K562 (cell line): ENCODE measurements at regions not wholly inside any gene's neighbourhood (a gene's known extent, or its start where the extent isn't known, plus 50 kb on each side); places are given as distances from the start of the nearest gene placed in this dataset.

Experiments used
- ATAC-seq: fragments of 200-7000 bp; cut with Tn5 transposase; 3 replicates; pipeline ENCODE4 v1.9.1; 2020; ENCODE audit warnings: moderate library complexity
- BruUV-seq: library from RNA; stranded (reverse); fragments of 400-500 nt; replicated peaks from 2 replicates; lab custom pipeline; 2021; lab: Mats Ljungman, UMichigan
- CTCF ChIA-PET: fragments of 300-600 bp; formaldehyde crosslinking; extraction: SDS; loops from one replicate; lab custom pipeline; 2021; ENCODE audit warnings: low intra/inter-chr PET ratio; lab: Yijun Ruan, JAX
- POLR2A ChIA-PET: fragments of 300-600, 350-650 bp; sonication (Branson Sonifier 250); formaldehyde crosslinking; extraction: SDS; loops from one replicate; lab custom pipeline; 2021; ENCODE audit warnings: antibody characterized with exemption, inconsistent platforms; lab: Yijun Ruan, JAX
- DNase-seq, 4 experiments: peaks; one replicate each; pipeline versions ENCODE4 v3.0.0 to v3.0.0-alpha.2; 2011 to 2018; ENCODE audit warnings: low spot score in 3 of 4, mixed read lengths in 3 of 4; ENCODE audit errors: extremely low read depth in 1 of 4
- FAIRE-seq: peaks from 2 replicates; lab custom pipeline; 2011; peaks lifted over from hg19 to GRCh38; lab: Jason Lieb, UNC
- H2AFZ ChIP-seq: 2 replicates; pipeline ENCODE4 v1.6.0; 2011; ENCODE audit warnings: low read depth, low read length, control low read depth, inconsistent platforms
- H3K27ac ChIP-seq: fragments of 200-600 bp; 3 replicates; pipeline ENCODE4 v1.8.0; 2011; ENCODE audit warnings: low read depth, mild to moderate bottlenecking, control low read depth, inconsistent platforms, low read length, moderate library complexity, mixed read lengths; ENCODE audit errors: extremely low read depth
- H3K27me3 ChIP-seq, 2 experiments: fragments of 300-600 bp in 1 of 2; 2 replicates in 1 of 2; 3 replicates in 1 of 2; pipeline versions ENCODE4 v1.6.0 to v1.8.0; 2011; ENCODE audit warnings: inconsistent platforms in 2 of 2, low read length in 2 of 2, mild to moderate bottlenecking in 1 of 2, mixed read lengths in 1 of 2, moderate library complexity in 1 of 2; ENCODE audit not compliant: control insufficient read depth in 2 of 2, insufficient read depth in 2 of 2
- H3K36me3 ChIP-seq: fragments of 300-600 bp; 3 replicates; pipeline ENCODE4 v1.8.0; 2011; ENCODE audit warnings: mild to moderate bottlenecking, low read length, inconsistent platforms; ENCODE audit not compliant: control insufficient read depth, insufficient read depth
- H3K4me1 ChIP-seq, 2 experiments: fragments of 200-600 bp in 1 of 2; replicated peaks in 1 of 2; 2 replicates in 1 of 2; 3 replicates in 1 of 2; pipeline versions ENCODE4 v1.5.1 to v1.8.0; 2011; ENCODE audit warnings: inconsistent platforms in 2 of 2, low read length in 2 of 2, mild to moderate bottlenecking in 1 of 2, mixed read lengths in 1 of 2, moderate library complexity in 1 of 2; ENCODE audit not compliant: control insufficient read depth in 2 of 2, insufficient read depth in 2 of 2
- H3K4me2 ChIP-seq: 2 replicates; pipeline ENCODE4 v1.6.1; 2011; ENCODE audit warnings: low read length, control low read depth, inconsistent platforms, mixed read lengths; ENCODE audit not compliant: insufficient read depth
- H3K4me3 ChIP-seq: fragments of 200-600 bp; sonication (generic), shearing (Covaris generic); 2 replicates; pipeline ENCODE4 v1.5.1; 2016; ENCODE audit warnings: control low read depth, inconsistent platforms
- H3K79me2 ChIP-seq: fragments of 200-600 bp; 3 replicates; pipeline ENCODE4 v1.8.0; 2011; ENCODE audit warnings: low read length, inconsistent platforms; ENCODE audit not compliant: control insufficient read depth, insufficient read depth
- H3K9ac ChIP-seq, 2 experiments: 2 replicates each; pipeline versions ENCODE4 v1.6.0 to v1.6.1; 2011; ENCODE audit warnings: low read depth in 2 of 2, low read length in 2 of 2, control low read depth in 1 of 2, inconsistent platforms in 1 of 2, mild to moderate bottlenecking in 1 of 2, mixed read lengths in 1 of 2; ENCODE audit not compliant: insufficient read depth in 1 of 2
- H3K9me1 ChIP-seq: one replicate; pipeline ENCODE4 v1.6.0; 2011; ENCODE audit warnings: inconsistent platforms, mild to moderate bottlenecking, low read length, moderate library complexity; ENCODE audit not compliant: control insufficient read depth, insufficient read depth
- H3K9me3 ChIP-seq: replicated peaks from 2 replicates; pipeline ENCODE4 v1.5.1; 2011; ENCODE audit warnings: low read depth, low read length, inconsistent platforms; ENCODE audit not compliant: control insufficient read depth, insufficient read depth
- H4K20me1 ChIP-seq: replicated peaks from 2 replicates; pipeline ENCODE4 v1.6.1; 2011; ENCODE audit warnings: low read length, inconsistent platforms, mixed read lengths; ENCODE audit not compliant: control insufficient read depth, insufficient read depth
- CBFB ChIP-seq: sonication (generic); formaldehyde crosslinking; IDR thresholded peaks from 2 replicates; pipeline ENCODE4 v1.4.0; 2020; ENCODE audit warnings: mild to moderate bottlenecking, missing genetic modification reagents
- HDAC1 ChIP-seq, 2 experiments: fragments of 450-650 bp; IDR thresholded peaks; 2 replicates each; pipeline ENCODE4 v1.6.1; 2016 to 2017; ENCODE audit warnings: inconsistent platforms in 1 of 2, mild to moderate bottlenecking in 1 of 2, moderate library complexity in 1 of 2
- HLTF ChIP-seq: fragments of 450-650 bp; IDR thresholded peaks from 2 replicates; pipeline ENCODE4 v1.6.1; 2016
- HMG20B ChIP-seq: fragments of 250-450 bp; sonication (Bioruptor Pico); IDR thresholded peaks from 2 replicates; pipeline ENCODE4 v1.5.0; 2021; ENCODE audit warnings: mild to moderate bottlenecking
- KLF6 ChIP-seq: fragments of 250-450 bp; sonication (Bioruptor Pico); IDR thresholded peaks from 2 replicates; pipeline ENCODE4 v1.4.0; 2020; ENCODE audit warnings: mild to moderate bottlenecking, moderate library complexity, borderline replicate concordance
- NFIC ChIP-seq: fragments of 450-650 bp; IDR thresholded peaks from 2 replicates; pipeline ENCODE4 v1.6.1; 2017; ENCODE audit warnings: mild to moderate bottlenecking, inconsistent platforms
- NFIX ChIP-seq: fragments of 250-450 bp; sonication (Bioruptor Pico); IDR thresholded peaks from 2 replicates; pipeline ENCODE4 v1.4.0; 2020; ENCODE audit warnings: low read depth, mild to moderate bottlenecking, moderate library complexity
- NR2F6 ChIP-seq: fragments of 450-650 bp; formaldehyde crosslinking; IDR thresholded peaks from 2 replicates; pipeline ENCODE4 v1.4.0; 2020; ENCODE audit warnings: mild to moderate bottlenecking
- PATZ1 ChIP-seq: fragments of 250-450 bp; sonication (Bioruptor Pico); IDR thresholded peaks from 2 replicates; pipeline ENCODE4 v1.5.0; 2020; ENCODE audit warnings: mild to moderate bottlenecking, borderline replicate concordance
- PCBP1 ChIP-seq: fragments of 200-400 bp; formaldehyde crosslinking; IDR thresholded peaks from 2 replicates; pipeline ENCODE4 v1.6.1; 2018; ENCODE audit warnings: mild to moderate bottlenecking, low read depth, low read length; ENCODE audit not compliant: poor library complexity, severe bottlenecking
- PHB ChIP-seq: fragments of 250-450 bp; sonication (Bioruptor Pico); IDR thresholded peaks from 2 replicates; pipeline ENCODE4 v1.5.0; 2021
- POLR2G ChIP-seq: fragments of 200-400 bp; formaldehyde crosslinking; IDR thresholded peaks from 2 replicates; pipeline ENCODE4 v1.6.1; 2017; ENCODE audit warnings: low read depth, mild to moderate bottlenecking, antibody characterized with exemption, low read length, moderate library complexity
- SREBF1 ChIP-seq: fragments of 150-350 bp; IDR thresholded peaks from 2 replicates; pipeline ENCODE4 v1.6.1; 2014; ENCODE audit warnings: antibody characterized with exemption, low read depth, low read length, borderline replicate concordance
- ZBTB26 ChIP-seq: fragments of 450-650 bp; formaldehyde crosslinking; IDR thresholded peaks from 2 replicates; pipeline ENCODE4 v1.4.0; 2022; ENCODE audit warnings: missing genetic modification characterization
- ZNF217 ChIP-seq: sonication (generic); formaldehyde crosslinking; IDR thresholded peaks from 2 replicates; pipeline ENCODE4 v1.8.0; 2022; ENCODE audit warnings: mild to moderate bottlenecking, missing genetic modification reagents
- ZNF354B ChIP-seq: fragments of 250-450 bp; sonication (Bioruptor Pico); IDR thresholded peaks from 2 replicates; pipeline ENCODE4 v1.4.0; 2020
- ZNF507 ChIP-seq: conservative IDR thresholded peaks from 2 replicates; pipeline ENCODE4 v1.6.1; 2017; ENCODE audit warnings: missing genetic modification characterization, missing compliant biosample characterization
- WGBS: fragments of 100-300 bp; shearing (Covaris generic); methylation state at CpG from one replicate; pipeline ENCODE4 v1.1.6; 2016; ENCODE audit warnings: low coverage, mixed read lengths; ENCODE audit not compliant: insufficient coverage; ENCODE audit errors: missing lambda C conversion rate; 5-methylcytosine and 5-hydroxymethylcytosine counted together
- in situ Hi-C: fragments of 300-500 bp; cut with MboI; formaldehyde crosslinking; loops from 4 replicates; pipeline ENCODE4 v1.15.0; 2018; ENCODE audit warnings: inconsistent platforms, mixed read lengths
- intact Hi-C: fragments of 100-400 bp; cut with micrococcal nuclease; formaldehyde crosslinking; loops from 2 replicates; pipeline ENCODE4 v1.14.2; 2022

GRCh38 chr2:153808679-153809078 lies 63.0 kb upstream of the GALNT13 start:
- Histone ChIP-seq H3K79me2 (no peaks in the 10 kb centered on the region), H3K9me3 (no peaks in the 10 kb centered on the region), H3K27ac (no peak overlapping the region), H2AFZ (no peak overlapping the region), H3K9ac (no peak overlapping the region), H3K27me3 (no peaks in the 10 kb centered on the region), H4K20me1 (no peaks in the 10 kb centered on the region), H3K9me1 (no peaks in the 10 kb centered on the region), H3K36me3 (no peaks in the 10 kb centered on the region), H3K4me3 (no peak overlapping the region), H3K4me1 (no peaks in the 10 kb centered on the region), H3K4me2 (no peak overlapping the region)
- ChIA-PET CTCF (no interaction called here), POLR2A (no interaction called here)
- DNase-seq (no peak), ATAC-seq (no peak), FAIRE-seq (no peak)
- BruUV-seq = no TSS peak
- in situ Hi-C loops (no loop called here), intact Hi-C loops (no loop called here)
- peak; percentile 80 for TF ChIP-seq NFIC
- TF ChIP-seq NFIX (CRISPR knock-in tag) = peak; percentile 77
- TF ChIP-seq CBFB (CRISPR knock-in tag) = no peak
- no peak for TF ChIP-seq HDAC1 (IDR thresholded peaks at IDR 0.05)

- no peak overlapping the region for H3K9ac ChIP-seq
- ChIA-PET POLR2A (no interaction called here), CTCF (no interaction called here)
- no peaks in the 10 kb centered on the region for H3K36me3 ChIP-seq
- H3K9me1 ChIP-seq = no peaks in the 10 kb centered on the region
- H3K9me3 ChIP-seq = no peaks in the 10 kb centered on the region
- no peaks in the 10 kb centered on the region for H3K27me3 ChIP-seq
- H3K4me2 ChIP-seq = no peak overlapping the region
- H3K4me3 ChIP-seq = no peak overlapping the region
- 0% methylated on average over 1 of the region's 1 CpG for WGBS
- FAIRE-seq (no peak), DNase-seq (no peak), ATAC-seq (no peak)
- intact Hi-C loops = no loop called here
- in situ Hi-C loops = no loop called here
- H2AFZ ChIP-seq = no peak overlapping the region
- H3K79me2 ChIP-seq = no peaks in the 10 kb centered on the region
- no peaks in the 10 kb centered on the region for H4K20me1 ChIP-seq
- H3K4me1 ChIP-seq = no peaks in the 10 kb centered on the region
- no peak overlapping the region for H3K27ac ChIP-seq
- no TSS peak for BruUV-seq
- TF ChIP-seq HMG20B (no peak), KLF6 (CRISPR knock-in tag) (no peak), HLTF (no peak), ZBTB26 (CRISPR knock-in tag) (no peak), POLR2G (no peak), NR2F6 (CRISPR knock-in tag) (no peak), SREBF1 (no peak), PHB (no peak), ZNF217 (no peak), ZNF354B (CRISPR knock-in tag) (no peak), PATZ1 (CRISPR knock-in tag) (no peak), ZNF507 (tag) (no peak), PCBP1 (no peak)
Measured at GRCh38 chr2:153811516-153811915, 60.2 kb upstream of the GALNT13 start.
